DMS79 treated with DMSO at 0.1 percent for 48 hours (cell line): ENCODE measurements at regions not wholly inside any gene's neighbourhood (a gene's known extent, or its start where the extent isn't known, plus 50 kb on each side); places are given as distances from the start of the nearest gene placed in this dataset.
"Not testable (repeated sequence)": the region's sequence is repeated elsewhere in the genome, so short reads cannot be mapped to it uniquely, and the experiment has no call there.

ENCODE experiments used
- DNase-seq: peaks from one replicate; lab custom pipeline; 2025; lab: John Stamatoyannopoulos, UW

DNA sequence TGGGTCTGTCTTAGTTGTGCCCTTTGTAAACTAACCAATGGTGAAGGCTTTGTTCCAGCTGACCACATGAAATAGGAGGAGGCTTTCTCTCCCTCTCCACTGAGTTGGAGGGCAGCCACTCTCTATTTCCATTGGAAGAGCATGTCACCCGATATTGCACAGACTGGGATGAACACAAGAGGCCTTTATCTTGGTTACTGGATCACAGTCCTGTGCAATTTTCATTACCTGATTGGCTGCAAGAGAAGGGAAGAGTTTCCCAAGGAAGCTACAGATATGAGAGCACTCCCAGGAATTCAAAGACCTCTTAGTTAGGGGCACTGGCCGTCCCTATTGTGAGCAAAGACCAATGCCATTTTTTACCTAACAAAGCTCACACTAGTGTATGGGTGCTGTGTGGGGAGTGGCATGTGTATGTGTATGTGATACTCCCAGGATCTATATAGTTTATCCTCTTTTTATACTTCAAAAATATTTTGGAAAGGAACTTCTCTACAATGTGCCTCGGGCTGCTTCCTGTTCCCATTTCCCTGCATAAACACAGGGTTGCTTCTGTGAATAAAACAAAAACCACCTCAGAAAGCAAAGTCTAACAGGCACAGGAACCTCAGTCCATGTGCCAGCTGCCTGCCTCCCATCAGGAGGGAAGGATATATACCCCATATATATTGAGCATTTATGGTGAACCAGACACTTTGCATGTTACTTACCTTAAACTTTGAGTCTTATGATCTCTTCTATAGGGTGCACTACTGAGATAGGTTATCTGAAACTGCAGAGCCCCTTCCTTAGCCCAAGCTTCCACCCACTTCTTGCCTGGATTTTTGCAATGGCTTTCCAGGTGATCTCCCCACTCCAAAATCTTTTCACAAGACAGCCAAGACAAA lies 126.5 kb downstream of the RASSF10 start:
- peak; percentile 56 for DNase-seq

DNA sequence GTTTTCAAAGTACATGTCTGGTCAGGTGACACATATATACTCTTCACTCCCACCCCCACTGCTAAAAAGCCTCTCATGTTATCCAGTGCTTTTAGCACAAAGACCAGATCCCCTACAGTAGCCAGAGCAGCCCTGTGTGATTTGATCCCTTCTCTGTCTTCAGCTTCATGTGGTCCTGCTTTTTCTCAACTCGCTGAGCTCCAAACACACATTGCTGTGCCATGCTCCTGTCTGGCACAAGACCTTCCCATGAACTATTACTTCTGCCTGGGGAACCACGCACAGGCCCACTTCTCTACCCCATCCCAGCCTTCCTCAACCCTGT lies 127.1 kb downstream of the RASSF10 start:
- no peak for DNase-seq

DNA sequence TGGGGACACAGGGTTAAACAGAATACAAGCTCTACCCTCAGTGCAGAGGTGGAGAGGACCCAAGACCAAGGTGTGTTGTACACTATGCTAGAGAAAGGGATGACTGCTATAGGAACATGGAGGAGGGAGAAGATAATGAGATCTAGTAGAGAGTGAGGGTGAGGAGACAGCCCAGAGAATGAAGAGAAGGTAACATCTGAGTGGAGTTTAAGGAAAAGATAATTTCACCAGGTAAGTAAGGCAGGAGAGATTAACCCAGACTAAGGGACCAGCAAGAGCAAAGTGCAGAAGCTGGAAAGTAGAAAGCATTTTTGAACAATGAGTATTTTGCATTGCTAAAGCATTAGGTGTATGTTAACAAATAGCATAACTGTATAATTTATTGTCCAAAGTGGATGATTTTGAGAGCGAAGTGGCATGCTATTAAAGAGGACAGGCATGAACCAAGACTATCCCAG lies 128.8 kb downstream of the RASSF10 start:
- no peak for DNase-seq

GRCh38 chr11:13139085-13139484 lies 130.0 kb downstream of the RASSF10 start:
- not testable (repeated sequence) for DNase-seq

DNA sequence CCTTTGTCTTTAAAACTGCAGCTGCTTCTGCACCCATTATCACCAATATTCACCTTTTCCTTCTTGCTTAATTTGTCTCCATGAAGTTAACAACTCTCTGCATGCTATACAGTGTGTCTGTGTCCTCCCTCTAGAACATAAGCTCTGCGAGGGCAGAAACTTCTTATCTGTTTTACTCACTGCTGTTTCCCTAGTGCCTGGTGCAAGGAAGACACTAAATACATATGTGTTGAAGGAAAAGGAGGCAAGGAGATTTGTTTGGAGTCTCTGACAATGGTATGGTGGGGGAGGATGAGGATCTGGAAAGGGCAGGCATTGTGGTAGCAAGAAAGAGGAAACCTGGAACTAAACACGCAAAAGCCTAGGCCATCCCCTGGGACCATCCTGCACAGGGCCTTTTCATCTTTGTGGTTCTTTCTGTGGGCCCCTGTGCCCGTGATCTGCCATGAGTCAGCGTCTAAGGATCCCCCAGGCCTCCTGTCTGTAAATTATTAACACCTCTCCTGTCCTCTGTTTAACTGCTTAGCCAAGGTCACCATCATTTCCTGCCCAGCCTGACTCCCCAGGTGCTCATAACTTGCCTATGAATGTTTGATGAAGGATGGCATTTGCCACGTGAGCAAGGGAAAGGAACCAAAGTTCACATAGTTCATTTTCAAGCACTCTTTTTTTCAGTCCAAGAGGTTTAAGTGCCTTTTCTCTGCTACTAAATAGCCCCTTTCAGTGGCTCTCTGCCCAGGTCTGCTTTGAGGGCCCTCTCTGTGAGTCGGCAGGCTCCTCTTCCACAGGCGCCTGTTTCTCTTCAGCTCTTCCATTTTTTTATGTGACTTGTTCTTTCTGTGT lies 131.1 kb downstream of the RASSF10 start:
- DNase-seq: peak; percentile 100

DNA sequence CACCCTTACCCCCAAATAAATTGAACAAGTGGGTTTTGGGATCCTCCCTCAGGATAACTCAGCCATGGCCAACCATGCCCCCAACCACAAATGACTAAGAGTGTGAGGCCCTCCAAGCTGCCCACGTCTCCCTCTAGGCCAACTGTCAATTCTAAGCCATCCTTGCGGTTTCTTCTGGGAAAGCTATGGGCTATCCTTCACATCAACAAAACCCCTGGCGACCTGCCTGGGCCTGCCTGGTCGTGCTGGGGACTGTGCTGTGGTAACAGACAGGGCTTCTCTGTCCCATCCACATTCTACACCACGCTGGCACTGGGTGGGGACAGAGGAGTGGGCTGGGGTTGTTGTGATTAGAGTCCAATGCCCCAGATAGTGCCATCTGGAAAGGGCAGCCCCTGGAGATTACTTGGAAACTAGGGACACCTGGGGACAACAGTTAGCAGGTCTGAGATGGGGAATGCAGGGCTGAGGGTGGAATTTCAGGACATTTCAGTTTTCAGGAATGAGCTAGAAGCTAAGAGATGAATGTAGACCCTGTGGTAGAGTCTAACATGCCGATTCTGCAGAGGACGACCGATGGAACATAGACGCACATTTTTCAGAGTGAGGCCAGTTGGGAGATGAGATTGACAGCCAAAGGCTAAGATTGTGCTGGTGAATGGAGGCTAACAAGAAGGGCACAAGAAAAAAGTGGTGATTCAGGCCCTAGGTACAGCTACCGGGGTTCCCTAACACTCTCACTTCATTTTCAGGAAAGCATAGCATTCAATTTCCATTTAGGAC lies 131.9 kb downstream of the RASSF10 start:
- DNase-seq: peak; percentile 100

GRCh38 chr11:13141731-13142709 lies 132.9 kb downstream of the RASSF10 start:
- DNase-seq: no peak

DNA sequence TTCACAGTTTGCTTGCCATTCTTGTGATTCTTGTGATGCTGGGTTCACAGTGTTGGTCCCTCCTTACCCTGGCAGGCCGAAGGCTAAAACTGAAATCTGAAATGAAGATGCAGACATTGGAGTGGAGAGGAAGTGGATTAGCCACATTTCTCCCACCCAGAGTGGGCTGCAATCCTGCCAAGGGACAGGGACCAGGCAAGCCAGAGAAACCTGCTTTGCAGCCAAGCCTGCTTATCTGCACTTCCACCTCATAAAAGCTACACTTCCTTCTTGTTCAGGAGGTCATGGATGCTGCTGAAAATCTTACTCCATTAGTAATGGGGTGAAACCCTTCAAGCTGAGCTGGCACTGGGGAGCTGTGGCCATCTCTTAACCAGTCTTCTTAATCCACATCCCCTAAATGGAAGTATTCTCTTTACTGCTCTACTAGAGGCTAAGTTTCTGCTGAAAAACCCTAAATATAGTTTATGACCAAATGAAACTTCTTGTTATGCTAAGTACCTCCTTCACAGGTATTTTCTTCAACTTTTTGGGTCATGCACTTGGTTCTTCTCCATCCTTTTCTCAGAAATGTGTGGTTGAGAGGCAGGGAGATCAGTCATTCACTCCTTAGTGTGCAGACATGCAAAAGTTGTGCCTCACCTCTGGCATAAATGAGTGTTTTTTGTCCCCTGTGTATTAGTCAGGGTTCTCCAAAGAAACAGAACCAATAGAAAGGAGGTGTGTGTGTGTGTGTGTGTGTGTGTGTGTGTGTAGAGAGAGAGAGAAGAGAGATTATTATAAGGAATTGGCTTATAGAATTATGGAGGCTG lies 133.9 kb upstream of the BMAL1 start:
- DNase-seq: peak; percentile 33

DNA sequence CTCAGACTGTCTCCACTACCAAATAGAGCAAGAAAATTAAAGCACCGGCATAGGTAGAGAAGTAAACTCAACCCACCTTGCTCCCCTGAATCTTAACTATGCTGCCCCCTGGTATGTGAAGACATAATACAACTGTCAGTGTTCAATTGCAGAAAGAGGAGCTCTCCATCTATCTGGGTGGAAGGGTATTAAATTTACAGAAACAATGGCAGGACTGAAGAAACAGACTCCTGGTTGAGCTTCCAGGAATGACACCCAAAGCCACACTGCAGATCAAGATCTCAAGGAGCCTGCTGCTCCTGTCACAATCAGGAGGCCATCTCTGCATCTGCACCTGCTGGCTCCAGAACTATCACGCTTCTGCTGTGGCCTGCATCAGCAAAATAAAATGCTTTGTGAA lies 132.1 kb upstream of the BMAL1 start:
- no peak for DNase-seq

DNA sequence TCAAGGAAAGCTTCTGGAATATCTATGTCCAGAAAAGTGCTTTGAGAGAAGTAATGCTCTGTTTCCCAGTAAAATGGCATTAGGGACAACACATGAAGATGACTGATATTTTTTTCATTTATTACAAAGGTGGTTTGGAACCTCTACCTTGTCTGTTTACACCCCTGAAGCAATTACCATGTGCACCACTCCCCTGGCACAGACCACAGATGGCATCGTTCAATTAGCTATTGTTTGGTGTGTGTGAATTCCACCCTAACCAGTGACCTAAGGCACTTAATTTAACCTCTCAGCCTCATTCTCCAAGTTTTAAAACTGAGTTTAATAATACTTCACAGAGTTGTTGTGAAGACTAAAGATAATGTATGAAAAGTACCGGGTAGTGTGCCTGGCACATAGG lies 127.6 kb upstream of the BMAL1 start:
- no peak for DNase-seq

GRCh38 chr11:13150487-13150886 lies 127.1 kb upstream of the BMAL1 start:
- DNase-seq: no peak

GRCh38 chr11:13152264-13152663 lies 125.3 kb upstream of the BMAL1 start:
- no peak for DNase-seq

DNA sequence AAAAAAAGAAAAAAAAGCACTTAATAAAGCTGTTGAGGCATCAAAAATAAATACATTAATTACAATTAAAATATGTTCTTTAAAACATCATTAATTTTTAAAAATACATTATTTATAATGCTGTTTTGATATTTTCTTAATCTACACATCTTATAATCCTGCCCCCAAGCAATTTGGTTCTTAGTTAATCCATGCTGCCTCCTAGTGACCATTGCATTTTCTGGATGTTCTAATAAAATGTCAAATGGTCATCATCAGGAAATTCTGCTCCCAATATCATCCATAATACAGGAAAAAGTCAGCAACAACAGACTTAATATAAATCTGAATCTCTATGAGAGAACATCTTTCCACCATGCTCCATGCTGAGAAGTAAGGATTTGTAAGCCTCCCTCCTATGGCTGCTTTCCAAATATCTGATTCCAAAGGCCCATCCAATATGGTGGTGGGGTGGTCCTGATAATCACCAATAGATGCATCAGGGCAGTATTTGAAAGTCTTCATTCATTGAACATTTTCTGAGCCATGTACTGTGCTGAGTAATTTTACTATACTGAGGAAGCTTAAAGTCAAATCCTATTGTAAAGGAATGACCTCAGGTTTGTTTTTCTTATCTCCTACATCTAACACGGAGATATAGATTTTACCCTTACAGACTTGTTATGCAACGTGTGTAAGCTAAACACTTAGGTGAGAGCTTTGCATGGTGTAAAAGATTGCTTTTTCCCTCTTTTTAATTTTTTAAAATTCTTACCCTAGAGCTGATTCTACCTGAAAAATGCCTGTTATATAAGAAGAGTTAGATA lies 124.7 kb upstream of the BMAL1 start:
- DNase-seq: no peak

DNA sequence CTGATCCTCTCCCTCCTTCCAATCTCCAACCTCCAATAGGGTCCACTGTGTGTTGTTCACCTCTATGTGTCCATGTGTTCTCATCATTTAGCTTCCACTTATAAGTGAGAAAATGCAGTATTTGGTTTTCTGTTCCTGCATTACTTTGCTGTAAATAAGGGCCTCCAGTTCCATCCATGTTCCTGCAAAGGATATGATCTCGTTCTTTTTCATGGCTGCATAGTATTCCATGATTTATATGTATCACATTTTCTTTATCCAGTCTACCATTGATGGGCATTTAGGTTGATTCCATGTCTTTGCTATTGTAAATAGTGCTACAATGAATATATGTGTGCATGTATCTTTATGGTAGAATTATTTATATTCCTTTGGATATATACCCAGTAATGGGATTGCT lies 123.2 kb upstream of the BMAL1 start:
- not testable (repeated sequence) for DNase-seq

GRCh38 chr11:13160346-13160745 lies 117.2 kb upstream of the BMAL1 start:
- peak; percentile 98 for DNase-seq

- no peak for DNase-seq
These were observed 116.8 kb upstream of the BMAL1 start for GRCh38 chr11:13160806-13161205.

GRCh38 chr11:13163158-13163557 lies 114.4 kb upstream of the BMAL1 start:
- DNase-seq: no peak

GRCh38 chr11:13166036-13166435 lies 111.6 kb upstream of the BMAL1 start:
- DNase-seq: no peak

GRCh38 chr11:13168271-13168670 lies 109.3 kb upstream of the BMAL1 start:
- DNase-seq: no peak
